ENCODE measurements at regions not wholly inside any gene's neighbourhood (a gene's known extent, or its start where the extent isn't known, plus 50 kb on each side); places are given as distances from the start of the nearest gene placed in this dataset.

- TF ChIP-seq CTCF (IDR thresholded peaks at IDR 0.05) = no peak
- TF ChIP-seq POLR2A (IDR thresholded peaks at IDR 0.05) = no peak
- Histone ChIP-seq H3K27ac (no peak overlapping the region), H3K4me1 (replicated peaks in 1 of 2) (no peaks in the 10 kb centered on the region), H3K27me3 (no peaks in the 10 kb centered on the region), H3K9me3 (replicated peaks in 1 of 3) (no peaks in the 10 kb centered on the region), H3K4me3 (no peak overlapping the region), H3K36me3 (replicated peaks in 1 of 2) (no peaks in the 10 kb centered on the region)
- 39 to 73% (median 61%) methylated on average over 3 to 15 of the region's 15 CpGs for WGBS, 4 donors
- DNase-seq = no peak
- intact Hi-C loops (cut with DNase I) = no loop called here
These were observed 131.8 kb upstream of the MLN start for GRCh38 chr6:33935439-33936080.

DNA sequence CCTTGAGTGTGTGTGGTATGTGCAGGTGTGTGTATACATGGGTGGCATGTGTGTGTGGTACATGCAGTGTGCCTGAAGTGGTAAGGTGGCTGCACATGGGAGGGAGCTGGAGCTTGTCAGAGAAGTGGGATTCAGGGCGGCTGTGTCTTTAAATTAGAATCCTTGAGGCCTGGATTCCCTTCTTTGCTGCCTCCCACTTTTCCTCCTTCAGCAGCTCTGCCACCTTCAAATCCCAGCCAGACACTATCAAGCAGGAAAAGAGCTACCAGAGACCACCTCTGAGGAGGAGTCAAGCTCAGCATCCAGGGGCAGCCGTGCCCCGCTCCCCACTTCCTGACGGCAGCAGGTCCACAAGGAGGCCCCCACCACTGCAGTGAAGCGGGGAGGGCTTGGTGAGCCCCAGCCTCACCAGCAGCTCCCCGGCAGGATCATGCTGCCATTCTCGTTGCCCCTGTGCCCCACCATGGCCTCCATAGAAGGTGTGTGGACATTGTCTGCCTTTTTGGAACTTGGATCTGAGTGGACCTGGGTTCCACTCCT, 131.0 kb upstream of the MLN start:
- WGBS, 4 donors = 40 to 76% (median 60%) methylated on average over 1 to 7 of the region's 7 CpGs
- no peaks in the 10 kb centered on the region for H3K36me3 ChIP-seq (replicated peaks in 1 of 2)
- intact Hi-C loops (cut with DNase I) = no loop called here
- H3K27me3 ChIP-seq = no peaks in the 10 kb centered on the region
- H3K27ac ChIP-seq = no peak overlapping the region
- no peaks in the 10 kb centered on the region for H3K4me1 ChIP-seq (replicated peaks in 1 of 2)
- no peak for TF ChIP-seq POLR2A (IDR thresholded peaks at IDR 0.05)
- H3K9me3 ChIP-seq (replicated peaks in 1 of 3) = no peaks in the 10 kb centered on the region
- DNase-seq = no peak
- no peak overlapping the region for H3K4me3 ChIP-seq

DNA sequence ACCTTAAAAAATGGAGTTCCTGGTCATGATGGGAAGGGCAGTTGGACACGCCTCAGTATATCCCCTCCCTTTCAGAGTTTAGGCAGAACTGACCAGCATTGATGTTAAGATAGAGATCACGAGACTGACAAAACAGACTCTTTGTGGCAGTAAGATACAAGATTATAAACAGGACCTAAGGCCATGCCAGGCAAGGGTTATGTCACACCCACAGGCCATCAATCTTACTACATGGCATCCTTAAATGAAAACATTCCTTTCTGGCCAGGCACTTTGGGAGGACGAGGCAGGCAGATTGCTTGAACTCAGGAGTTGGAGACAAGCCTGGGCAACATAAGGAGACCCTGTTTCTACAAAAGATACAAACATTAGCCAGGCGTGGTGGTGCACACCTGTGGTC, 129.3 kb upstream of the MLN start:
- DNase-seq = no peak
- WGBS, 4 donors = 31 to 49% (median 44%) methylated on average over 4 of the region's 4 CpGs
- TF ChIP-seq CTCF (IDR thresholded peaks at IDR 0.05) (no peak), POLR2A (IDR thresholded peaks at IDR 0.05) (no peak)

GRCh38 chr6:33931799-33932198, 128.0 kb upstream of the MLN start:
- no peaks in the 10 kb centered on the region for H3K9me3 ChIP-seq (replicated peaks in 1 of 3)
- no peaks in the 10 kb centered on the region for H3K27me3 ChIP-seq
- 71 to 89% (median 87%) methylated on average over 2 to 3 of the region's 3 CpGs for WGBS, 4 donors
- no peak overlapping the region for H3K27ac ChIP-seq
- no peak for TF ChIP-seq POLR2A (IDR thresholded peaks at IDR 0.05)
- no peak for TF ChIP-seq CTCF (IDR thresholded peaks at IDR 0.05)
- H3K36me3 ChIP-seq (replicated peaks in 1 of 2) = no peaks in the 10 kb centered on the region
- no peak overlapping the region for H3K4me3 ChIP-seq
- no peaks in the 10 kb centered on the region for H3K4me1 ChIP-seq (replicated peaks in 1 of 2)
- no peak for DNase-seq
- intact Hi-C loops (cut with DNase I) = no loop called here

More for the DNA sequence above, 129.3 kb upstream of the MLN start:
- Histone ChIP-seq H3K27ac (no peak overlapping the region), H3K36me3 (replicated peaks in 1 of 2) (no peaks in the 10 kb centered on the region), H3K4me3 (no peak overlapping the region), H3K4me1 (replicated peaks in 1 of 2) (no peaks in the 10 kb centered on the region), H3K27me3 (no peaks in the 10 kb centered on the region), H3K9me3 (replicated peaks in 1 of 3) (no peaks in the 10 kb centered on the region)
- intact Hi-C loops (cut with DNase I) = no loop called here

Measured in adrenal gland (tissue), 9 donors.